ENCODE measurements at regions not wholly inside any gene's neighbourhood (a gene's known extent, or its start where the extent isn't known, plus 50 kb on each side); places are given as distances from the start of the nearest gene placed in this dataset.

DNA sequence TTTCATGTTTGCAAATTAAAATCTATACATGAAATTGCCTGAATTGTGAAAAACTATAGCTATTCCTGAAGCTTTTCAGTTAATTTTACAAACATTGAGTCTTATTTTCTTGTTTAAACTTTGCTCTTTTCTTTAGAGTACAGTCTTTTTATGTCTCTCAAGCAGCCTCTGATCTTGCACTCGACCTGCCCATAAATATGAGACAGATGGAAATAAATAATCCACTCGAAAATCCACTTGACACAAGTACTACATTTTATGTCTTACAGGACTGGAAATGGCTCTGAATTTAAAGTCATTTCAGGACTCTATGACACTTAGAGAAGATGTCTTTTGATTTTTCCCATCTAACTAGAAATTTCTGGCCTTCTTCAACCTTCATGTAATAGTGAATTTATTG lies 283.8 kb downstream of the USP25 start:
- DNase-seq: no peak

DNA sequence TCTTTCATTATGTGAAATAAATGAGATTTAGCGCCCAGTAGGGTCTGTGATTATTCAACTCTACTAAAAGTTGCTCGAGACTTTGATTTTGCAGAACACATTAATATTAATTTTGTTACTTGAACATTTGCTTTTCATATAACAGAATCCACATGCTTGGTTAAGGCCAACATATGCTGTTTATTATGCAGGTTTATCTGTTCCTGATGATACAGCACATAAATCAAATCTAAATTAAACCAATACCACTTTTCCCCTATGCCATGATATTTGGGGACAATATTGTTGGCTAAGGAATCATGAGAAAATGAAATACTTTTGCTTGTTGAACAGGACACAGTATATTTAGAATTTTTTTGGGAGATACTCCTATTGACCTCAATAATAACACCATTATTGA lies 291.1 kb downstream of the USP25 start:
- peak; percentile 38 for DNase-seq

DNA sequence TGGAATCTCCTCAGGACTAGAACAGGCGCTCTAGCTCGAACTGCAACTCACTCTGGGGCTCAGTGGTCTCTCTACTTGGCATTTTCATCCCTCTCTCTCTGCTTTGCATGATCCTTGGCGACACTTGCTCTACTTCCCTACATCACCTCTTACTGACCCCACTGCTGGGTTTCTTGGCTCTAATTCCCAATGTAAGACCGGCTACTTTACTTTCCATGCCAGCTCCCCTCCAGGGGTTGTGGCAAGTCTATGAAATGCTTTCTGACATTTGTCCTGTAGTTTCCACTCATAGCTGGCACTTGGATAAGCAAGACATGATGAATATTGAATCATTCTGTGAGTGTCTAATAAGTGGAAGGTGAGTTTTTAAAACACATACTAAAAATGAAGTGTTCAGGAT lies 292.3 kb downstream of the USP25 start:
- DNase-seq: no peak

DNA sequence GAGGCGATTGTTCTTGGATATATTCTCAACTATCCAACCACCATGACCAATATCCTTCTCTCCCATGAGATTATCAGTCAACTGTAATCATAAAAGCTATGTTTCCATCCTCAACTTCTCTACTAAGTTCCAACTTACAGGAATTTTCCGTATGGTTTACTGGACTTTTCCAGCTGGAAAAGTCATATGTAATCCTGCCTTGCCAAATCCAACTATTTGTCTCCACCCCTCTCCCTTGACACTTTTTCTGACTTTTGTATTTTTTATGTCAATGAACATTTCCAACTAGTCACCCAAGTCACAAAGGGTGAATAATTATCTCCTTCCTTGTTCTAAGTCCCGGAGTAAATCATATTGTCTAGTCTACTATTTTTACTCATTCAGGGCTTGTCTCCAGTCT lies 293.1 kb downstream of the USP25 start:
- DNase-seq: no peak

DNA sequence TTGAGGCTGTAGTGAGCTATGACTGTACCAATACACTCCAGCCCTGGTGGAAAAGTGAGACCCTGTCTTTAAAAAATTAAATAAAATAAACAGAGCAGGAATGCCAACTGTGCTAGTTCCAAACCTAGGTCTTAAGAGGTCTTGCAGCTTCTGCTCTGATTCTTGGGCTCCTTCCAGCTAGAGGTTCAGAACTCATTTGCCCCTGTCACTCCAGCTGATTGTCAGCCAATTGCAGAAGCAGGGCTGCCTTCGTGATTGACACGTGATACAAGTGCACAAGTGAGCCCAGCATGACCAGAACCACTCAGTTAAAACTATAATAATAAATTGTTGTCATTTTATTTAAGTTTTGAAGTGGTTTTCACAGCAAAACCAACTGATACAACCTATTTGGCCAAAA lies 298.4 kb downstream of the USP25 start:
- no peak for DNase-seq

DNA sequence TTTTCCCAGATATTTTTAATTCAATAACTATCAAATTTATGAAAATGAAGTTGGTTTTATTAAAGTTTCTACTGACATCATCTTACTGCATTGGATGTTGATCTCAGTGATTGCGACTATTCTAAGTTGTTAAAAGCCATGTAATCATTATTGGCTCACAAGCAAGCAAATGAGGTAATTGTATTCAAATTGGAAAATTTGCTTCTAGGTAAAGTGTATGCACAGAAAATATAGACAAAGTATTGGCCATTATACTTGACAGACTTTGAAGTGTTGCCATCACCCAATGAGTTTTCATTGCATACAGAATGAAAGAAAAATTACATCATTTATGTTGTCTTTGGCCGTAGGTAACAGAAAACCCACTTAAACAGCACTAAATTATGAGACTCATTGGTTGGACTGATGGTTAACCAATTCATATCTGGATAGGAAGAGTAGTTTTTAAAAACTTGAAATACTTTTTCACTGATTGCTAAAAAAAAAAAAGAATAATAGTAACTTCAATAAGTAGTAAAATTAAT lies 299.2 kb downstream of the USP25 start:
- no peak for DNase-seq

DNA sequence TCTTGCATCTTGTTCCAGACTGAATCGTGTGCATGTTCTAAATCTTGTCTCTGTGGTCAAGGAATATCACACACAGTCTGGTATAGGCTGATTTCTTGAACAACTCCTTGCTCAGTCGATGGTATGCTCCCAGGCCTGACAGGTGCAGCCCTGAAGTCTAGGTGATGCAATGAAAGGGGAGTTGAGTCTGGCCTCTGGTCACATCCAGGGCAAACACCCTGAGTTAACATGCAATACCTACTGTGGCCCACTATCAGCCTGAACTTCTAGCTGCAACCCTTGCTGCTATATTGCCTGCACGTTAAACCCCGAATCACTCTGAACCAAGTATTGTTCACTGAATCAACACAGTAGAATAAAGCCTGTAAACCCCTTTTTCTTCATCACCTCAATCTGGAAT lies 303.4 kb downstream of the USP25 start:
- no peak for DNase-seq

DNA sequence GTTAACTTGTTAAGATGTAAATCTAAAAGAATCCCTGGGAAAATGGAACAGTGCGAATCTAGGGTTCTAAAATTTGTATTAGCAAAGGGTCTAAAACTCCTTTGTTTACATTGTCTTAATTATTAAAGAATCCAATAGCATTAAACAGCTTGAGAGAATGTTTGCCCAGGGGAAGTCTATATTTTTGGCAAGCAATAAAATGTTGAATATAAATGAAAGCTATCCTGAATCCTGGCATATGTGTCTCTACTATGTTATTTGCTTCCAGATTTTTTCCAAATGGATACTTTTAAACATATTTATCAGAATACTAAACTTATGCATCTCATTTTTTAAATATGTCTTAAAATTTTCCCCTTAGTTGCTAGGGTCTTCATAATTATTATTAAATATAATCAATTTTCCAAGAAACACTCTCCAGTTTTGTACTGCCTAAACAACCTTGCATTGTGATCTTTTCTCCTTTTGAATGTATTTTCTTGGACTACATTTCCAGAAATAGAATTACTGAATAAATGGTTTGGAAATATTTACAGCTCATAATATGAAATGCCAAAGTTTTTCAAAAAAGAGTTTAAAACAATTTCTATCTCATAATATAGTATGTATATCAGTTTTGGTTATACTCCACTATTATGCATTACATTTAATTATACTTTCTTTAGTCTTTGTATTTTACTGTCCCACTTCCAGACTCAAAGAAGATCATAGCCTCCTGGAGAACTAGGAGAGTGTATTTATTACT lies 304.8 kb downstream of the USP25 start:
- DNase-seq: peak; percentile 77

DNA sequence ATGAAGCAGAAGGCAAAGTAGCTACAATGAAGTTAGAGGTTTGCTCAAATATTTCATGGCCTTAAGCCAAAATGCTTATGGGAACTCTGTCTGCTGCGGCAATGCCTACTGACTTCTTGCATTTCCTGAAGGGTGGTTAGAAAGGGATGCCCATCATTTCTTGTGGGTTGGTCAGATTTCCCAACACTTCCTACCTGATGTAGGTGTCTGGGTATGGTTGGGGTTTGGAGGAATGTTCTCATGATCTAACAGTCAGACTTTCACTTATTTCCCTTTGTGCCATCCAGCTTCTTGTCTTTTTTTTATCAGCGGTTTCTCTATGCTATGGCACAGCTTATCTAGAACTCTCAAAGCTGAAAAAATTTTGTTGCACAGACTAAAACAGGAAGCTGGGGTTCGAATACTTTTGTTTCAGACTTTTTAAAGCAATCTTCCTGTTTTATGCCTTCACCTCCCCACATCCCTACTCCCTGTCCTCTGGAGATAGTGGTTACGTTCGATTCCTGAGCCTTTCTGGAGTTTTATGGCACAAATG lies 307.7 kb downstream of the USP25 start:
- no peak for DNase-seq

DNA sequence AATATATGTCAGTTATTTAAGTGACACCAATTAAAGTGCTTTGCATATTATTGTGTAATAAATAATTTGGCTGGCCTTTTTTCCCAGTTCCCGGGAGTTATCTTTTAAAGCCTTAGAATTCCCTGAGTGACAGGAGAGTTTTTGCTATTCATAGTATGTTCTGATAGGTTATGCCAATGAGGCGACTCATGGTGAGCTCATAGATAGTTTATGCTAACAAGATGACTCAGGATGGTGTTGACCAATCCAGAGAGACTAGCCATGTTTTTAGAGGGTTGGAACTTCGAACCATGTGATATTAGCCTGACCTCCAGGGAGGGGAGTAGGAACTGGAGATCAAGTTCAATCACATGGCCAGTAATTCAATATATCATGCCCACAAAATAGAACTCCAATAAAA lies 310.8 kb downstream of the USP25 start:
- no peak for DNase-seq

DNA sequence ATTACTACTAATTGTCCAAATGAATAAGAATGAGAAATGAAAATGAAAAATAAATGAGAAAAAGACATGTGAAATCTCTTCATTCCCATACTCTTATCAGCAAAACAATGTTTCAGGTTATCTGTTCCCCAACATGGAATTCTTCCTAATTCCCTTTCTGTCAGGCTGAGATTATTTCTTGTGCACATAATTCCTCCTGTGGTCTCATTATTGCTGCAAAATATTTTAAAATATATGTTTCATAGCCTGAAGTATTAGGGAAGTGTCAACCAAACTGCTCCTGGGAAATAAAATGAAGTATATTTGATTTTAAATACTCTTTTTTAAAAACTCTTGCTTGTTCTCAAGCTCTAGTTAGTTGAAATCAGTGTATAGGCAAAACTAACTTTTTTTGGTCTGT lies 314.9 kb downstream of the USP25 start:
- DNase-seq: no peak

DNA sequence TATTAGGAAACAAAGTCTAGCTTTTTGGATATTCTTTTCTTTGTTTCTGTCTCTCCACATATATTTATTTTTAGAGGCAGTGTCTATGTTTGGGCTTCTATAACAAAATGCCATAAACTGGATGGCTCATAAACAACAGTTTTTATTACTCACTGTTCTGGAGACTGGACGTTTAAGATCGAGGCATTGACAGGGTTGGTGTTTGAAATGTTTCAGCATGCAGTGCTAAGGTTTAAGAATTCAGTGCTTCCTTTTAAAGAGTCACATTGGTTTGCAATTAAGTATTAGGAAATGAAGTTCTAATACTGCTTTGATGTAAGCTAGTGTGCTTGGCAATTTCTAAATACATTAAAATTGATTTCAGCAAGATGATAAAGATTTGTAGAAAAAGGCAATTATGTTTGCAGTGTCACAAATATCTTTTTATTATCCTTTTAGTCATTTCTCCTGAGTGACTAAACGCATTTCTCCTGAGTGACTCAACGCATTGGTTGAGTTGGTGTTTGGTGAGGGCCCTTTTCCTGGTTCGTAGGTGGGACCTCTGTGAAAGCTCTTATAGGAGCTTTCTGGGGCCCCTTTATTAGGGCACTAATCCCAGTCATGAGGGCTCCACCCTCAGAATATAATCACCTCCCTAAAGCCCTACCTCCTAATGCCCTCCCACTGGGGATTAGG lies 317.0 kb downstream of the USP25 start:
- no peak for DNase-seq

DNA sequence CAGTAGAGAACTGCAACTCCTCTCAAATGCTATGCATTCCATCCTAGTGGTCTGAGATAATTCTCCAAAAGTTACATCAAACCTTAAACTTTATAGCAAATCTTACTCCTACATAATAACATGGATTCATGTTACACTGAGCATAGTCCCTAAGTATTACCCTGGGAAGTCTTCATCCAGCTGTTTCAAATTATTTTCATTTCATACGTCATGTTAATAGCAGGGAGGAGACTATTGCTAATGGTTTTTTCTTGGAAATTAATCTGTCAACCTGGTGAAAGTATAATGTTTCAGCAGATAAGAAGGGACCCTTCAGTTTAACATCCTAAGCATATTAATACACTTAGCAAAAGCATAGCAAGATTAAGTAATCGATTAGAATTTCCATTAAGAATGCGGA lies 318.1 kb downstream of the USP25 start:
- peak; percentile 86 for DNase-seq

DNA sequence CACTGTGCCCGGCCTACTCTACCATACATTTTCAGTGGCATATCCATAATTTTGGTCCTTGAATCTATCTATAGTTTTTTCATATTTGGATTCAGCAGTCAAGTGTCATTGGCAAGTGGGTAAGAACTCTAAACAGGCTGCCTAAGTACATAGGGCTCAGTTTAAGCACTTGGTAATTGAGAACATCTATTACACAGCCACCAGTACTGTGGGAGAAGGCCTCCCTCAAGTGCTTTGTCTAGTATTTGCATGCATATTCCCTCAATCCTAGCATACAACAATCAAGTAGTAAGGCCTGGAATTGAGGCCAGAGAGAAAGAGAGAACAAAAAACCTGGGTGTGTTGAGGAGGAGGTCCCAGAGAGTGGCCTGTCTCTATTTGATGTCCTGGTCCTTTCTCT lies 325.2 kb downstream of the USP25 start:
- no peak for DNase-seq

DNA sequence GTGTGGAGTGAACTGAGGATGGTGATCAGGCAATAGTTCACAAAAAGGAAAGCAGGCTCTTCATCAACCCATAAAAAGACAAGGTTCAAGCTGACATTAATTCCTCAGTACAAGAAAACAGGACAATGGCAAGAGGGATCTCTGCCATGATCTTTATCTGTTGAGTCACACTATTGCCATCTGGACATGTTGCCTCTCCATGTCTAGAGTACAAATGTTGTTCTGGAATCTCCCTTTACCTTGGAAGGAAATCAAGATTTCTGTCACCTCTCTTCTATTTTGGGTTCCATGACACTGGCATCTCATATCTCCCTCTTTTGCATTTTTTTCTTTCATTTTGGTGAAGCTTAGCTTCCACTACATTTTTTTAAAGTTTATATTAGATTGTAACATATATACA lies 329.1 kb downstream of the USP25 start:
- no peak for DNase-seq

DNA sequence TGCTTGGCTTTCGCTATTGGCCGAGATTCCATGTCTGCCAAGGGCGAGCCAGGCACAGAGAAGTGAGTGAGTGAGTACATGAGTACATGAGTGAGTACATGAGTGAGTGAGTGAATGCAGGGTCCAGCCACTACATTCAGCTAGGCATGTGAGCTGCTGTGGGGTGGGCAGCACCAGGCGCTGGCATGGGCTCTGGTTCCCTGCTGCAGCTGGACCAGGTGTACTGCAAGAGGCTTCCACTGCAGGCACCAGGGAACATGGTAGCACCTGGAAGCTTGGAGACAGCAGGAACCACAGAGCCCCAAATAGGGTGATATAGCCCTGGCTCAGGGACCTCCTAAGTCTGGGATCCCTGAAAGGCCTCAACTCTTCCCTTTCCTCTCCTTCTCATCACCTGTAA lies 330.2 kb downstream of the USP25 start:
- no peak for DNase-seq

DNA sequence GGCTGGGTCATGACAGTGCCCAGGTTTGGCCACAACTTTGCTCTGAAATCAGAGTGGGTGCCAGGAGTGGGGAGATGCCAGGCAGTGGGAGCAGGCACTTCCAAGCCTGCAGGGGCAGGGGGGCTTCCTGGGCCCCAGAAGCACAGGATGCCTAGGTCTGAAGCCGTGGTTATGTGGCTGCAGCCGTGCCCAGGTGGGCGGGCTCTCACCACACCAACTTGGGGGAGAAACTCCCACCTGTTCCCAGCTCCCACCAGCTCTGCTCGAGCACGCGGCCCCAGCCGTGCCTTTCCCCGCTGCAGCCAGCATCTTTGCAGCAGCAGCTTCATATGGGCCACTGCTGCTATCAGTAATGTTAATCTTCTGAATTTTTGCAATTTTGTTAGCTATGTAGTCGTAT lies 331.4 kb downstream of the USP25 start:
- DNase-seq: no peak

DNA sequence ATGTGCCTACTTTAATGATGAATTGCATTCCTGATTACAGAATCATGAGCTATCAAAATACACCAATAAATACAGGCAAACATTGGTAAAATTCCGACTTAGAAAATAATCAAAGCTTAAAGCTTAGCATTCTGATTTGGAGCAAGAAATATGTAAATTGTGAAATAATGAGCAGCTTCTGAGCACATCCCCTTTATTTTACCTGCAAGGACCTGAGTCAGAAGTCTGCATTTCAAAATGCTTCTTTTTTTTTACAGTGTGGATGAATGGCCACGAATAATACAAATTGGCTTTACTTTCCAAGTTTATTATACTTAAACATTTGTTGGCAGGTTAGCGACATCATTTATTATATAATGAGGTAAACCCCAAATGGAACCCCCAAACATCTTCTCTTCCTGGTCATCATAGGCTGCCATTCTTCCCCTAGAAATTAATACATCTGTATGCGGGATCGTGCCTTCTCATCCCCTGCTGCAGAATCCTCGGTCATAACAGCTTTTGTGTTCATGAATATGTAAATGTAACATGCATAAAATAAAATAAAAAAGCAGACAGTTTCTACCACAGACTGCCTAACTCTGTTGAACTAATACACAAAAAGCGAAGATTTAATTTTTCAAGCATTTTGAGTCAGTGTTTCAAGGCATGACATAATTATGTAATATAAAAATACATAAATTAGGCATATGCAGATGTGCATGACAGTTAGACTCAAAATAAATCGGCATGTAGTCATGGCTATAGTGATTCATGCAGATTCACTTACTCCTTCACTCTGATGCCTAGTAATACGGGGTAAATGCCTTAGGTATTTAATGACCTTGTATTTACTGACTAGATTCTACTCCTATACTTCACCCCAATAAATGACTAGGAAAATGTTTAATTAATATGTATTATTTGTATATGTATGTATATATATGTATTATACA lies 339.7 kb downstream of the USP25 start:
- DNase-seq: peak; percentile 74

DNA sequence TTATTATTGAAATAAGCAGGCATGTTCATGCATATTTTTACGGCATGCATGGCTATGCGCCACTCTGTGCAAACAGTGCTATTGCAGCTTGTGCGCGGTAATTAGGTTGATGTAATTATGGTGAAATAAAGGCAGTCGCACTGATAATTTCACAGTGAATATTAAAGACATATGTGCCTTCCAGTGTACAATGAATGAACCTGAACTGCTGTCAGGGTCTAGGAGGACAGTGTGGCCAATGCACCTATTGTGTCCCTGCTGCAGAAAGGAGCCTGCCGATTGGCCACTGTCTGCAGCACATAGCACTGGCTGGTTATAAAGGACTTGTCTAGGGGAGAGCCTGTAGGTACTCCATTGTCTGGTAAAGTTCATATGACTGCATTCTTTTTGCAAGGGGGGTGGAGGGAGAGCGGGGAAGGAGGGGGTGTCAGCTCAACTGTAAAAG lies 340.4 kb downstream of the USP25 start:
- peak; percentile 72 for DNase-seq

DNA sequence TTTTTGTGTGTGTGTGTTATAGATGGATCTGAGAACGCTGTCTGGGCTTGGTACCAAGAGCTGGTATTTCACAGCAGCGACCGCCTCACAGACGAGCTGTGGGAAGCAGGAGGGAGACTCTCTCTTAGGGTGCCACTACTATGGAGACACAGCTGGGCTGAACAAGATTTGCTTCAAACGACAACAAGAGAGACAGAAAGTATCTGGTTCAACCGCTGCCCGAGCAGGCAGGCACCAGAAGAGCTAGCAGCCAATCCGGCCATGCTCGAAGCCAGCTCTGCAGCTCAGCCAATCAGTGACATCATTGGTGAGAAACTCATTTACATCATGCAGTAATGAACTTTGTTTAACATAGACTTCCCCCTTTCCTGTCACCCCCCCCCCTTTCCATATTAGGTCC lies 341.3 kb downstream of the USP25 start:
- DNase-seq: peak; percentile 67

DNA sequence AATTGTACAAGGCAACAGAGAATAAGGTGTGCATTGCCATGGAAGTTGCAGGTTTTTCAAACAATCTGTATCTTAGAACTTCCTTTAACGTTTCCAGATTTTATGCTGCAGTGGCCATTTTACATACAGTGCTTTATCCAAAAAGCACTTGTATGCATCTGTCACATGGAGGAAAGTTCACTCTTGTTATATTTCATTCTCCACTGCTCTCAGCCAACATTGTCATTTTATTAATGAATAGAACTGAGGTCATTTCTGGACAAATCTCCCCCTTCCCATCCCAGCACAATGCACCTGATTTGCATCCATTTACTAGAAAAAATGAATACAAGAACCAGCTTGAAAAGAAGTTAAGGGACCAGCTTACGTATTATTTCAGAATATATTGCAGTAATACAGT lies 342.0 kb downstream of the USP25 start:
- DNase-seq: peak; percentile 42

DNA sequence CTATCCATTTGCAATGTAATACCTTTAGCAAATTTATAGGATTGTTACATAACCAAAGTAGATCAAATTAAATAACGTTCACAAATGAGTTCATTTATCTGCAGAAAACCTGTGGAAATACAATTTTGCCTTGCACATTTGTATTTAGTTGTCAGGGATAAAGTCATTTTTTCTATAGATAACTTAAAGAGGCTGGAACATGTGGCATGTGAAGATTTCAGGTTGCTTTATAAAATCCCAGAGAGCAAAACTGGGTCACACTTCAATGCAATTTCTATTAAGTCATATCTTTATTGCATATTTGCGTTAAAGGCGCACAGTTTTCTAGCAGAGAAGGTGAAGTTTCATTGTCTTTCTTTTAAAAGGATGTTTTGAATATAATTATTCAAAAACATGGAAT lies 342.4 kb downstream of the USP25 start:
- peak; percentile 70 for DNase-seq

DNA sequence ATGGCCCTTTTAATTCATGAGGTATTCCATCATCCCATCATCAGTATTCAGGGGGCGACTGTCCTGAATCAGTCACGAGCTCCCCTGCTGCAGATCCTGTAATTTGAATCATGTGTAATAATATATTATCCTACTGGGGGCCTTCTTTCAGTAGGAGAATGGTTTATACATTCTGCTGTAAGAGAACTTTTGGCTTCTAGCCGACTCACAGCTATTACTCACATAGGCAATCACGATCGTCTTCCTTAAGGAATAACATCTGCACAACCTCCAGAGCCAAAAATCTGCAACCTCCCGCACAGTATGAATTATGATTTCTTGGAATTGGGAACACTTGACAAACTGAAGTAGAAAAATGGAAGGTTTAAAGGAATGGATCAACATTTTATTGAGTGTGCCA lies 343.0 kb downstream of the USP25 start:
- DNase-seq: peak; percentile 98

Measured in skin of body (tissue), 1 donor.